ENCODE measurements at regions not wholly inside any gene's neighbourhood (a gene's known extent, or its start where the extent isn't known, plus 50 kb on each side); places are given as distances from the start of the nearest gene placed in this dataset.

GRCh38 chr2:145654746-145655145 lies 1134.8 kb upstream of the ZEB2 start:
- FAIRE-seq: no peak

GRCh38 chr2:145654156-145654555 lies 1134.2 kb upstream of the ZEB2 start:
- FAIRE-seq: no peak

DNA sequence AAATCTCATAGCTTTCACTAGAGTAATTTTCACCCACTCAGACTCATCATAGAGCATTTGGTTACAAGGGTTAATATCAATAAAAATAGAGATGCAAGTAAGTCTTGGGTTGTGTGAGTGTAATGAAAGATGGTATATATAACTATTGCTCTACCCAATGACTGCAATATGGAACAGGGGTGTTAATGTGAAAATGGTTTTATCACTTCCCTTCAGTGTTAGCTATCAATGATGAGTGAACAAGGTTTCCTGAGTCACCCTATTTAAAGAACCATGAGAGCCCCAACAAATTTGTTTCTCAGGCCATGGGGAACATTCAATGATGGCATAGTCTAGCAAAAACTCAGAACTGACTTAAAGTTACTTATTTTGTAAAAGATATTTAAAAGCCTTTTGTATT lies 1133.6 kb upstream of the ZEB2 start:
- FAIRE-seq: no peak

DNA sequence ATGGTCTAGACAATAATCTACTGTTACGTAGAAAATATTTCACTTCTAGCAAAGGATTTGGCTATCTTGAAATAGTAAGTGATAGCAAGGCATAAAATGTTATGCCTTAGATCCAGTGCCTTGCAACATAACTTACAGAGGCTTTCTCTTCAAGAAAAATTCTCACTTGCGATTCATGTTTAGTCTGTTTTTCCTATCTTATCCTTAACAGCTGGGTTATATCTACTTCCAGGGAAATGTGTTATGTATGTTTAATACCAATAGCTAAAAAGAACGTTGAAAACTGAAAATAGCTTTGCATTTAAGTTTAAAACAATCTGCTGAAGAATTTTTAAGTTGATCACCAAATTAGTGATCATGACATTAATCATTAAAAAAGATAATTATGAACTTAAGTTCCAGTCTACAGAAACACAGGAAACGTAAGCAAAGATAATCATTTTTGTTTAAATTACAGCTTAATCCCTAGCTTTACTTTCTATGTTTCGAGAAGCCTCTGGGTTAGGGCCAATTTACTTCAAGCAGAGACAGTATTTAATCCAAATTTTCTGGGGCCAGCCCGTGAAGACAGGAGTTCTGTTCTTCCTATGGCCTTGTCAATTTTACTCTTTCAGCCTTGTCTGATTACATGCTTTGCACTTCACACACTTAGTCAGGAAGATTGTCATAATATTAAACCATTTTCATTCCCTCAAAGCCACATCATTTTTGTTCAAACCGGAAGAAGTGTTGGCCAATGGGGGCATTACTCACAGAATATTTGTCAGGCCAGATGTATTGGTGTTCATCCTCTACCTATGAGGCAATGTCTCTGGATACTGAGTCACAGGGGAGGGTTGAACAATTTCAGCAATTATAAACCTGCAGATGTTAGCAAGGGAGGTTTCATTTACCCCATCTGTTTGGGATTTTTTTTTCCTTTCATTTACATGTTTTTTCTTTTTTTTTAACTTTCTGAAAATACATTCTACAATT lies 1132.9 kb upstream of the ZEB2 start:
- no peak for FAIRE-seq

DNA sequence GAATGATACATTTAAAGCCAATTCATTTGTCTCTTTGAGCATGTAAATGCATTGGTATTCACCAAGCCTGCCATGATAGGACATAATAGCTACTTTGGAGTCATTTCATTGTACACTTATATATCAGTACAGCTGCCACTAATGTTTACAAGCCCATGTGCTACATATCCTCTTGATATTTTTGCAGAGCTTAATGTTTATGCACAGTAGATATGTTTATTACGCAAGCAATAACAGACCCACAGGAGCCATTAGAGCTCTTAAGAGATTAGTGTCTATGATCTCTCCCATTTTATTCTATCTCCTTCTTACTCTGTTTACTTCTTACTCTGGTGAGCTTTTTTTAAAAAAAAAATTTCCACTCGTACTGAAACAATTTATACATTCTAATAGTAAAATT lies 1132.1 kb upstream of the ZEB2 start:
- no peak for FAIRE-seq

GRCh38 chr2:145650226-145650625 lies 1130.3 kb upstream of the ZEB2 start:
- FAIRE-seq: no peak

- FAIRE-seq: no peak
These were observed 1129.1 kb upstream of the ZEB2 start for GRCh38 chr2:145649061-145649460.

DNA sequence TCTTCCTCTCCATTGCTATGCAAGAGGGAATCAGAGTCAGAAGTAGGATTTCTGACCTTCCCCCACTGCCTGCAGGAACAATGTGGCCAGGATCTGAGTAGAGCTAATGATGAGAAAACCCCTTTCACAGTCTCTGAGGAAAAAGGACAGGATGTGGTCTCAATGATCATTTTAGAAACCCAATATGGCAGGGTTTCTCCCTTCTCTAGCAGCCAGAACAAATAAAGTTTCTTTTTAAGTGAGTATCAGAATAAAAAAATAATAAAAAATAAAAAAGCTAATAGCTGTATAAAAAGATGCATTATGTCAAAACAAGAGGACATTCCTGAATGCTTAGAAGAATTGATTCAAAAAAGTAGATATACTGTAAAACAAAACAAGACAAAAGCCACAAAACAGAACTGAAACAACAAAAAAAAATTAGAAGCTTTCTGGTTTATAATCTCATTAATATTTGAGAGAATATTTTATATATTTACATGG lies 1124.9 kb upstream of the ZEB2 start:
- no peak for FAIRE-seq

DNA sequence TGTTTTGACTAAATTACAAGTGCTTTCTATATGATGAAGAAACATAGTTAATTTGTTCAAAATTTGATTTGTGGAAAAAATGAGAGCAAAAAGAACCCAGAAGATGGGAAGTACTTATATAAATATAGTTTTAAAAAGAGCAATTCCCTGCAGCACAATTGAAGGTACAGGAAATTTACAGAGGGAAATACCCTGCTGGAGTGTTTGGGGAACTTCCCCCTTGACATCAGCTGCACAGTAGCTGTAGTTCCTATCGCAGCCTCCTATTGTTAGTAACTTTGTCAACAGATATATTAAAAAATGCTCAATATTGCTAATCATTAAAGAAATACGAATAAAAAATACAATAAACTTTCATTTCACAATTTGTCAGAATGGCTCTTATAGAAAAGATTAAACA lies 1118.8 kb upstream of the ZEB2 start:
- no peak for FAIRE-seq

DNA sequence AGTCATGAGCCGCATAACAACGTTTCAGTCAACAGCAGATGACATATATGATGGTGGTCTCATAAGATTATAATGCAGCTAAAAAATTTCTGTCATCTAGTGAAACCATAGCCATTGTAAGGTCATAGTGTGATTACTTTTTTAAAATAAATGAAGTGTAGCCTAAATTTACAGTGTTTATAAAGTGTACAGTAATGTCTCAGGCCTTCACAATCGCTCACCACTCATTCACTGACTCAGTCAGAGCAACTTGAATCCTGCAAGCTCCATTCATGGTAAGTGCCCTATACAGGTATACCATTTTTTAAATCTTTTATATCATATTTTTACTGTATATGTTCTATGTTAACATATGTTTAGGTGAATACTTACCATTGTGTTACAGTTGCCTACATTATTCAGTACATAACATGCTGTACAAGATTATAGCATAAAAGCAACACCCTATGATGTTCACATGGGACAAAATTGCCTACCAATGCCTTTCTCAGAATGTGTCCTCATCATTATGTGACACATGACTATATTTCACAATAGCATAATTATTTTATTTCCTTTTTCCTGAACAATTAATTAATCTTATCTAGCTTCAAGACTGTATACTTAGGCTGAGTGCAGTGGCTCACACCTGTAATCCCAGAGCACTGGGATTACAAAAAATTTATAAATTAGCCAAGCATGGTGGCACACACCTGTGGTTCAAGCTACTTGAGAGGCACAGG lies 1115.9 kb upstream of the ZEB2 start:
- no peak for FAIRE-seq

DNA sequence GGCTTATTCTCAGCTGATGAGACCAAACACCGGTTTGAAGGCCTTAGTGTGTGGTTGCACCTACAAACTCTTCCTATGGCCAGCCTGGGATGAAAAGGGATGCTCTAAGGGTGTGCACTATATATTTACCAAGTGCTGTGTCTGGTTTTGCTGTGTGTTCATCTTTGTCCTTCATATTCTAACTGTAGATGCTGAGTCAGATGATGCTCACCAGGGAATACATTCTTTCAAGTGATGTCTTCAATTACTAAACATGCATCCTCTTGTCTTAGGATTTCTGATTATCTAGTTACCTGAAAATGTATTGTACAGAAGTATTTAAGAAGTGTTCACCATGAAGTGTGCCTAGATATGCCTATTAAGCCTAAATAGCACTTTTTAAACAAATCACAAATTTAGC lies 1111.6 kb upstream of the ZEB2 start:
- no peak for FAIRE-seq

DNA sequence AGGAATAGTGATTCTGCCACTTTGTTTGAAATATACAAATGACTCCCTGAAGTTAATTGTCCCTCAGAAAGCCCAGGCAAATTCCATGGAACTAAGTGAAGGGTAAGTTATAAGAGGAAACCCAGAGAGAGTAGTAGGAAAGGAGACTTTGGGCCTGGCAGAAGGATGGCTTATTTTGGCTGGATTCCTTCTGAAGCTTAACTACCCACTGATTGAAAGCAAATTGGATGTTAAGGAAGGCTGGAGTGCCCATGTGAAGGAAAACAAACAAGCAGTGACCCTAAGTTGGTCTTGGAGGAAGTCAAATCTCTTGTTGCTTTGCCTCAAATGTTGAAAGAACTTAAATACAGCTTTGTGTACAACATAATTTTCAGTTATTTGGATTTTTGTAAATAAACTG lies 1106.4 kb upstream of the ZEB2 start:
- FAIRE-seq: no peak

- no peak for FAIRE-seq
These were observed 1105.2 kb upstream of the ZEB2 start for GRCh38 chr2:145625111-145625510.

DNA sequence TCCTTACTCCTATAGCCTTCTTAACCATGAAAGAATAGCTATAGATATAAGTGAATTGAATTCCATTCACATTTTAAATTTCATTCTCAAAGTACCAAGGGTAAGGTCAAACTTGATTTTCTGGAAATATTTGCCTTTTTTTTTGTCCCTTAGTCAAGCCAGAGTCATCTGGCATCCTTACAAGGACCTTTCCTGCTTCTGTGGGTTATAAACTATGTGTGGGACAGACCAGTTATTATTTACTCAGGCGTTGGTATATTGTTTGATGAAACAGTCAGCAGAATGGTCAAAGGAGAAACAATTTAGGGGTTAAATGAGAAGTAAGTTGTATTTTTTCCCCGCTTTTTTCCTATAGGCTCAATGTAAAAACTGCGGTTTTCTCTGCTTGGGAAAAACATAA lies 1103.2 kb upstream of the ZEB2 start:
- no peak for FAIRE-seq

- FAIRE-seq: no peak
These were observed 1102.4 kb upstream of the ZEB2 start for GRCh38 chr2:145622285-145622684.

DNA sequence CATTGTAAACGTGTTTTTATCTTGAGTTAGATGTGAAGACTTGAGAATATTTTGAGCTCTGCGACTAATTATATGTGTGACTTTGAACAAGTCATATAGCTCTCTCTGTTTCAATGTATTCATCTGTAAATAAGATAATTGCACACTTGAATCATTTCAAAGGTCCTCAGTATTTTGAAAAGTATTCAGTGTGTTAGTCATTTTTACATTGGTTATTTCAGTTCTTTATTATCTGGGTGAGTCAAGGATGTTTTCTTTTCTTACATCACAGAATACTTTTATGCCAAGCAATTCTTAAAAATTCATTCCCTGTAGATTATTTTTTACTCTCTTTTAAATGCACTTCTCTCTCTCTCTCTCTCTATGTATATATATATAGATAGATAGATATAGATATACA lies 1098.0 kb upstream of the ZEB2 start:
- no peak for FAIRE-seq

DNA sequence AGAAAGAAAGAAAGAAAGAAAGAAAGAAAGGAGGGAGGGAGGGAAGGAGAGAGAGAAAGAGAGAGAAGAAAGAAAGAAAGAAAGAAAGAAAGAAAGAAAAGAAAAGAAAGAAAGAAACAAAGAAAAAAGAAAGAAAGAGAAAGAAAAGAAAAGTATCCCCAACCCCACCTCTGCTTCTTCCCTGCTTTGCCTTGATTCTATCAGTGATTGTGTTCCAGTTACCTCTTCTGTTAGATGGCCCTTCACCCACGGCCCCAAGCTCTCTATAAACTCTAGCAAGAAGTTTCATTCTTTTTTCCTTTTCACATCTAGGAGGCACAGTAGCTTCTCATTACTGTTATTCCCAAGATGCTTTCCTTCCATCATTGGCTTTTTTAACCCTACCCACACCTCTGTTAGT lies 1097.5 kb upstream of the ZEB2 start:
- FAIRE-seq: no peak

GRCh38 chr2:145615626-145616025 lies 1095.7 kb upstream of the ZEB2 start:
- no peak for FAIRE-seq

- no peak for FAIRE-seq
These were observed 1090.0 kb upstream of the ZEB2 start for GRCh38 chr2:145609951-145610350.

DNA sequence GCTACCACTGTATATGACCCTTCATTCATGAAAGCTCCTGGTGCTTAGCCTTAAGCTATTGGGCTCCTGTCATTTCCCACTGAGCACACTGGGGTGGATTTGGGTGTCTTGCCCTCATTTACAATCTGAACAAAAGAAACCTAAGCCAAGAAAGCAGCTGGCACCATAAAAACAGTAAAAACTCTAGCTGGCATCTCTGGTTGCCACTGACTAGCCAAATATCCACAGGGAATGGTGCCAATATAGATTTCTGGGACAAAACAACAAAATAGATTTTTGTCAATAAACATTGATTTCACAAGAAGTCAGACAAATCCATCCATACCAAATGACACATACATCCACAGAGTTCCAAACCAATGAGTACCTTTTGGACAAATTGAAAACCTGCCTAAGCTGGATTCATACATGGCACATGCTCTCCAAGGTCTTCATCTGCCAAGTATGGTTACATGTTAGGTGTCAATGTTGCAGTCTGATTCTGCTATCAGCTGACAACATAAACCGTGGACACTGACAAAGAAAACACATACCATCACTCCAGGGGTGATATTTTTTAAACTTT lies 1081.5 kb upstream of the ZEB2 start:
- no peak for FAIRE-seq

DNA sequence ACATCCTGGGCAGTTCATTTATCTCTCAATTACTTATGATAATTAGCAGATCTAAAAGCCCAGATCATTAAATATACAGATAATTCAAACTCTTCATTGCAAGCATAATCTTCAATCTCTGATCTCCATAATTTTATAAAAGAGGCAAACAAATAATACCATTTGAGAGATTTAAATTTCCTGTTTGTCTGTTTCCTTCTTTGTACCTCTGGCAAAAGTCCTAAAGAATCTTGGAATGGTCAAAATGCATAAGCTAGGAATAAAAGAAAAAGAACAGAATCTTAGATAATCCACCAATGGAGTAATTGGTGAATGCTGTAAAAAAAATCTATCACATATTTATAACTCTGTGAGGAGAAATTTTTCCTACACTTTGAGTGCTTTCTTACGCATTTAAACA lies 1080.9 kb upstream of the ZEB2 start:
- no peak for FAIRE-seq

DNA sequence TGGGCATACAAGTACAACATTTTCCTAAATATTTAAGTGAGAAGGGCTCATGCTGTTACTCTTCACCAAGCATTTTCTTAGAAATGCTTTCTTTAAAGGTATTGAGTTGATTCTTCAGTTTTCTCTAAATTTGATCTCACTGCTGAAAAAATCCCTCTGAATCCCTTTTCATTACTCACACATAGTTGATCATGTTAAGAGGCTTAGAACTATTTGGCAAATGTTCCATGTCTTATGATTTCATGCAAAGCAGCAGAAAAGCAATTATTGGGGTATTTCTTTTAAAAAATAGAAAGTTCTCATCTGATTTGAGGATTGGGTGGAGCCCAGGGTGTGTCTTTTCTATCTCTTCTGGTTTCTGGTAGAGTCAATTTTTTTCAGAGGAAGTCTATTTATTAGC lies 1079.8 kb upstream of the ZEB2 start:
- no peak for FAIRE-seq

GRCh38 chr2:145598434-145598833 lies 1078.5 kb upstream of the ZEB2 start:
- FAIRE-seq: no peak

DNA sequence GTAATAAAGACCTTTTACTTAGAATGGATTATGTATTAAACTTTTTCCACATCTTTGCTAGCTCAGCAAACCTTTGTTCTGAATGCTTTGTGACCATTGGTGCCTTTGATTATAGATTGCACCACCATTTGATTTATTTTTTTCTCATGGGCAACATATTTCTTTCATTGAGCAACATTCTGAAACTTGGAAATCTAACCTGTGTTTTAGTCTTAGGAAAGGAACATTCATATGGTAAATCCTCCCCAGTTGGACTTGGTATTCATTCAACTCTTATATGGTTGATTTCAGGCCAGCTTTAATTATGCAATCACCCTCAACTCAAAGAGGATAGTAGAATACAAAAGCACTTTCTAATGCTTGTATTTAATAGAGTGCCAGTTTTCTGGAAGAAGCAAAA lies 1077.9 kb upstream of the ZEB2 start:
- no peak for FAIRE-seq

Measured in colon (tissue), 2 donors.